ENCODE measurements at regions not wholly inside any gene's neighbourhood (a gene's known extent, or its start where the extent isn't known, plus 50 kb on each side); places are given as distances from the start of the nearest gene placed in this dataset.

DNA sequence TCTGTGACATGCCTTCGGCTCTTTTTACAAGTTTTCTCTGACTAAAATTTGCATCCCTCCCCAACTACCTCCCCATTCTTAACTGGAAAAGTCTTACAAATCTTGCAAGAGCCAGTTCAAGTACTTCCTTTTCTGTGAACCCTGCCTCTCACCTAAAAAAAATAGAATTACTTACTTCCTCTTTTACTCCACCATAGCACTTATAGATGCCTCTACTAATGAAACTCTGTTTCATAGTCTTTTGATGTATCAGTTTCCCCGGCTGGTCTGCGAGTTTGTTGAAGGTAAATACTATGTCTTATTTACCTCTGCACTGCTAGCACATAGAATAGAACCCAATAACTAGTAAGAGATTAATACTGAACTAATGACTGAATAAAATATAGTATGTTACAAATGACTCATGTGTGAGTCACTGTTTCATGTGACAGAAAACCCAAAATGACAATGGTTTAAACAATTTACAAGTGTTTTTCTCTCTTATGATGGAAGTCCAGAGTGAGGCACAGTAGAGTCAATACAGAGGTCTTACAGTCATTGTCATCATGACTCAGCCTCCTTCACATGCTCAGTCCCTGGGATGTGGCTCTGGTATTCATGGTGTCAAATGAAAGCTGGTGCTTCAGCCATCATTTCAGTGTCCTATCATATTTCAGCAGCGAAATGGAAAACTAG is 393.5 kb downstream of the RSL24D1 start:
- TF ChIP-seq POLR2A (IDR thresholded peaks at IDR 0.05) (no peak), CTCF (IDR thresholded peaks at IDR 0.05) (no peak)
